Trophoblast cell (in vitro differentiated cells and primary cell): ENCODE measurements at regions not wholly inside any gene's neighbourhood (a gene's known extent, or its start where the extent isn't known, plus 50 kb on each side); places are given as distances from the start of the nearest gene placed in this dataset.

Source experiments
- DNase-seq, 2 donors: peaks; one replicate each; pipeline ENCODE4 v3.0.0-alpha.2; 2016
- H2AFZ ChIP-seq: 2 replicates; pipeline ENCODE4 v1.6.1; 2013; ENCODE audit warnings: low read length, moderate library complexity, mild to moderate bottlenecking; ENCODE audit not compliant: insufficient read depth, poor library complexity
- H2AK5ac ChIP-seq: 2 replicates; pipeline ENCODE4 v1.6.1; 2013; ENCODE audit warnings: mild to moderate bottlenecking, low read length
- H2BK120ac ChIP-seq: 2 replicates; pipeline ENCODE4 v1.6.1; 2013; ENCODE audit warnings: low read length, mild to moderate bottlenecking, moderate library complexity; ENCODE audit not compliant: insufficient read depth, poor library complexity
- H2BK12ac ChIP-seq: 2 replicates; pipeline ENCODE4 v1.6.1; 2013; ENCODE audit warnings: mild to moderate bottlenecking, low read length, moderate library complexity
- H2BK5ac ChIP-seq: 2 replicates; pipeline ENCODE4 v1.6.1; 2013; ENCODE audit warnings: low read length, low read depth, moderate library complexity, mild to moderate bottlenecking; ENCODE audit not compliant: poor library complexity
- H3K14ac ChIP-seq: 2 replicates; pipeline ENCODE4 v1.6.1; 2013; ENCODE audit warnings: mild to moderate bottlenecking, low read length
- H3K18ac ChIP-seq: 2 replicates; pipeline ENCODE4 v1.6.1; 2013; ENCODE audit warnings: mild to moderate bottlenecking, low read length
- H3K23ac ChIP-seq: 2 replicates; pipeline ENCODE4 v1.6.1; 2013; ENCODE audit warnings: low read length
- H3K27ac ChIP-seq: 2 replicates; pipeline ENCODE4 v1.5.1; 2013; ENCODE audit warnings: low read depth, mild to moderate bottlenecking, inconsistent platforms, low read length, moderate library complexity
- H3K27me3 ChIP-seq: 2 replicates; pipeline ENCODE4 v1.6.1; 2013; ENCODE audit warnings: inconsistent platforms, mild to moderate bottlenecking, low read length, moderate library complexity; ENCODE audit not compliant: insufficient read depth
- H3K36me3 ChIP-seq, 2 experiments: 1 replicate in 1 of 2; 2 replicates in 1 of 2; pipeline ENCODE4 v1.6.1; 2013; ENCODE audit warnings: low read length in 2 of 2, mild to moderate bottlenecking in 2 of 2, moderate library complexity in 1 of 2; ENCODE audit not compliant: insufficient read depth in 2 of 2, control insufficient read depth in 1 of 2
- H3K4ac ChIP-seq: 2 replicates; pipeline ENCODE4 v1.6.1; 2013; ENCODE audit warnings: low read depth, mild to moderate bottlenecking, low read length, moderate library complexity
- H3K4me1 ChIP-seq, 2 experiments: 1 replicate in 1 of 2; 2 replicates in 1 of 2; pipeline ENCODE4 v1.6.1; 2013; ENCODE audit warnings: low read length in 2 of 2, mild to moderate bottlenecking in 2 of 2, moderate library complexity in 1 of 2; ENCODE audit not compliant: insufficient read depth in 2 of 2, control insufficient read depth in 1 of 2
- H3K4me2 ChIP-seq: 2 replicates; pipeline ENCODE4 v1.6.1; 2013; ENCODE audit warnings: inconsistent platforms, mild to moderate bottlenecking, low read length, moderate library complexity
- H3K4me3 ChIP-seq: 2 replicates; pipeline ENCODE4 v1.5.1; 2013; ENCODE audit warnings: mild to moderate bottlenecking, low read depth, low read length, inconsistent platforms
- H3K79me1 ChIP-seq: one replicate; pipeline ENCODE4 v1.6.1; 2013; ENCODE audit warnings: low read length
- H3K79me2 ChIP-seq: 2 replicates; pipeline ENCODE4 v1.6.1; 2013; ENCODE audit warnings: low read length, mild to moderate bottlenecking; ENCODE audit not compliant: control insufficient read depth, insufficient read depth, poor library complexity
- H3K9ac ChIP-seq: 2 replicates; pipeline ENCODE4 v1.6.1; 2013; ENCODE audit warnings: mild to moderate bottlenecking, low read length
- H3K9me3 ChIP-seq: 2 replicates; pipeline ENCODE4 v1.6.1; 2013; ENCODE audit warnings: low read depth, mild to moderate bottlenecking, control low read depth, inconsistent platforms, low read length; ENCODE audit not compliant: insufficient read depth
- H4K12ac ChIP-seq: 2 replicates; pipeline ENCODE4 v1.6.1; 2013; ENCODE audit warnings: low read depth, mild to moderate bottlenecking, low read length, moderate library complexity
- H4K8ac ChIP-seq: 2 replicates; pipeline ENCODE4 v1.6.1; 2013; ENCODE audit warnings: low read depth, mild to moderate bottlenecking, low read length, moderate library complexity
- H4K91ac ChIP-seq: one replicate; pipeline ENCODE4 v1.6.1; 2013; ENCODE audit warnings: low read depth, mild to moderate bottlenecking, low read length, moderate library complexity
- WGBS: extraction: QIAGEN DNeasy Blood & Tissue Kit; methylation state at CpG from one replicate; pipeline ENCODE4 v1.1.7; 2013; ENCODE audit warnings: missing lambda C conversion rate; ENCODE audit not compliant: insufficient read length, insufficient coverage; ENCODE audit errors: extremely low coverage; 5-methylcytosine and 5-hydroxymethylcytosine counted together

DNA sequence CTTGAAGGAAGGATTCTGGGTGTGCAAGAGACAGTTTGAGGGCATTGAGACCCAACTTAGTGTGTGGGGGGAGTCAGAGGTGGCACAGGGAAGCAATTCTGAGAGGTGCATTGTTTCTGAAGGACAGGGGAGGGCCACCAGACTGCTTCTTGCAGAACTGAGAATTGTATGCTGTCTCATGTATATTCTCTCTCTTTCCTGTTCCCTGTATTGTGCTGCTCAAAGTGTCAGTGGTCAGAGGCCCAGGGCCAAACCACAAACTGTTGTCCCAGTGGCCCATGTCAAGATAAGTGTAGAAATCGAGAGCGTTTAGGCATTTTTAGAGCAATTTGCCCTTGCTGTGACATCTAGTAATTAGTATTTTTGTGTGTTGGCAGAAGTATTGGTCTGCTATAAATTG is 567.1 kb downstream of the EDEM1 start:
- Histone ChIP-seq H2BK120ac (no peak overlapping the region), H2BK12ac (no peak overlapping the region)

DNA sequence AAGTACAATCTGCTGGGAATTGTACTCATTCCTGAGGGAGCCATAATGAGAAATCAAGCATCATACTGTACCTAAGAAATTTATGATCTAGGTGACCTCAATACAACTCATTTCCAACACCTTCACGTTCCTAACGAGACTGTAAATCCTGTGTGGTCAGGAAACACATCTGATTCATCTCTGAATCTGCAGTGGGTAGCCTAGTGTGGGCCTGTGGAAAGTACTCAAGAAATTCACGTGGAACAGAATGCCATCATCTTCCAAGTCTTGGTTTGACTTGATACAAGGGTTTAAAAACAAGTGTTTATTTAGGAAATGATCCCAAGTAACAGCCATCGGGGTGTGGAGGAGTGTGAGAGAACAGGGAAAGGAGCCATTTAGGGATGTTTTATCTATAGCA is 568.9 kb downstream of the EDEM1 start:
- H3K79me2 ChIP-seq = no peaks in the 10 kb centered on the region
- no peak overlapping the region for H3K18ac ChIP-seq
- no peaks in the 10 kb centered on the region for H3K27me3 ChIP-seq
- no peaks in the 10 kb centered on the region for H3K79me1 ChIP-seq
- no peaks in the 10 kb centered on the region for H3K36me3 ChIP-seq
- H2BK12ac ChIP-seq = no peak overlapping the region
- no peak overlapping the region for H3K14ac ChIP-seq
- H4K12ac ChIP-seq = no peak overlapping the region
- WGBS = no CpG with 5 or more reads among the region's 4 CpGs
- DNase-seq = no peak
- H4K91ac ChIP-seq = no peak overlapping the region
- no peak overlapping the region for H3K4me3 ChIP-seq
- no peak overlapping the region for H2AFZ ChIP-seq
- no peak overlapping the region for H2BK120ac ChIP-seq
- peaks cover 0 to 3% of the 10 kb centered on the region in 2 experiments for H3K4me1 ChIP-seq
- no peak overlapping the region for H4K8ac ChIP-seq
- H3K27ac ChIP-seq = no peak overlapping the region
- H3K4me2 ChIP-seq = no peak overlapping the region
- H3K23ac ChIP-seq = no peak overlapping the region
- H2AK5ac ChIP-seq = no peak overlapping the region
- no peak overlapping the region for H3K4ac ChIP-seq
- H2BK5ac ChIP-seq = no peak overlapping the region
- no peak overlapping the region for H3K9ac ChIP-seq
- no peaks in the 10 kb centered on the region for H3K9me3 ChIP-seq

More for the DNA sequence above, 567.1 kb downstream of the EDEM1 start:
- no peak overlapping the region for H3K4me3 ChIP-seq
- H3K23ac ChIP-seq = no peak overlapping the region
- DNase-seq = no peak
- no peaks in the 10 kb centered on the region for H3K9me3 ChIP-seq
- H4K12ac ChIP-seq = no peak overlapping the region
- H3K4ac ChIP-seq = no peak overlapping the region
- peaks cover 0 to 3% of the 10 kb centered on the region in 2 experiments for H3K4me1 ChIP-seq
- H2AK5ac ChIP-seq = no peak overlapping the region
- H3K18ac ChIP-seq = no peak overlapping the region
- H3K4me2 ChIP-seq = no peak overlapping the region
- WGBS = no CpG with 5 or more reads among the region's 2 CpGs
- H2BK5ac ChIP-seq = no peak overlapping the region
- no peak overlapping the region for H3K27ac ChIP-seq
- H3K9ac ChIP-seq = no peak overlapping the region
- no peaks in the 10 kb centered on the region for H3K79me1 ChIP-seq
- no peak overlapping the region for H3K14ac ChIP-seq
- H4K91ac ChIP-seq = no peak overlapping the region
- no peak overlapping the region for H4K8ac ChIP-seq
- H3K36me3 ChIP-seq = no peaks in the 10 kb centered on the region
- no peak overlapping the region for H2AFZ ChIP-seq
- no peaks in the 10 kb centered on the region for H3K27me3 ChIP-seq
- H3K79me2 ChIP-seq = no peaks in the 10 kb centered on the region

DNA sequence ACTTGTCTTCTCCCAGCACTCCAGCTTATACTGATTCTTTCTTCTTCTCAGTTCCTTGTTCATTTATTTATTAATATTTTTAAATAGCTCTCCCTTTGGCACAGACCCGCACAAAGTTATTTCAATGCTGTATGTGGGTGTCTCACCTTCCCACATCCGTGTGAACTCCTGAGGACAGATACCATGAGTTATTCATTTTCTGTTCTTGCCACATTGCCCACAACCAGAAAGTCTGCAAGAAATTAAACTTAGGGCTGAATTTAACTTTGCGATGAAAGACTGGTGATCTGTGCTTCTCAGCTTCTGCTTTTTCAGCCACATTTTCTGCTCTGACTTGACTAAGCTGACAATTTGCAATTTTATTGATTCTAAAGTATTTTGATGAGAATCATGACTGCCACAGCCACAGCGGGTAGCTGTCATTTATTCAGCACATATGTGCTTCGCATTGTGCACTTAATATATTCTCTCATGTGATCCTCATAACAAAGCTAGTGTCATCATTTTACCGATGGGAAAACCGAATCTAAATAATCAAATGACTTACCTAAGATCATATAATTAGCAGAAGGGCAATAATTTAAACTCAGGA is 569.8 kb downstream of the EDEM1 start:
- Histone ChIP-seq H3K4me3 (no peak overlapping the region), H2BK12ac (no peak overlapping the region), H3K9me3 (no peaks in the 10 kb centered on the region), H2BK120ac (no peak overlapping the region), H2BK5ac (no peak overlapping the region), H4K12ac (no peak overlapping the region), H3K18ac (no peak overlapping the region), H3K27ac (no peak overlapping the region), H3K9ac (no peak overlapping the region), H3K4me1 (peaks cover 0 to 3% of the 10 kb centered on the region in 2 experiments), H4K8ac (no peak overlapping the region), H3K27me3 (no peaks in the 10 kb centered on the region), H3K4ac (no peak overlapping the region), H2AK5ac (no peak overlapping the region), H3K4me2 (no peak overlapping the region), H3K36me3 (no peaks in the 10 kb centered on the region), H3K79me1 (no peaks in the 10 kb centered on the region), H2AFZ (no peak overlapping the region), H4K91ac (no peak overlapping the region), H3K79me2 (no peaks in the 10 kb centered on the region), H3K14ac (no peak overlapping the region), H3K23ac (no peak overlapping the region)
- DNase-seq = peak in 1 of 2 donors; percentile 39
- no CpG with 5 or more reads among the region's 7 CpGs for WGBS

DNA sequence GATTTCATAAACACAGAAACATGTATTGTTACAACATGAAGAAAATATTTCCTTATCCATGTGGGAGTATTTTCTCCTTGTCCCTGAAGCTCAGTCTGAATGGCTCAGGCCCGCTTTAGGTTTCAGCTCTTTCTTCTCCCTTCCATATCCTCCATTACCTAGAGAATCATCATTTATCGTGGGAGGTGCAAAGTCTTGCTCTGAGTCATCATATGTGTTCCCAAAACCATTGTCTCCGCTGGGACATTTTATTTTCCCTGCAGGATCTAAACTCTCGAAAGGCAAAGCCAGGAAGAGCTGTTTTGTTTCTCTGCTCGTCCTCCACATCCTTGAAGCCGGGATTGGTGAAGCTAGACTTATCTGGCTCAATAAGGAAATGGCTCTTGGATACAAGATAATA is 571.2 kb downstream of the EDEM1 start:
- H3K79me2 ChIP-seq = no peaks in the 10 kb centered on the region
- no peaks in the 10 kb centered on the region for H3K27me3 ChIP-seq
- no peak overlapping the region for H3K18ac ChIP-seq
- no peak overlapping the region for H2BK12ac ChIP-seq
- H2AK5ac ChIP-seq = no peak overlapping the region
- WGBS = no CpG with 5 or more reads among the region's 6 CpGs
- H4K91ac ChIP-seq = no peak overlapping the region
- no peak overlapping the region for H2AFZ ChIP-seq
- no peaks in the 10 kb centered on the region for H3K36me3 ChIP-seq
- peaks cover 0 to 3% of the 10 kb centered on the region in 2 experiments for H3K4me1 ChIP-seq
- H3K4me3 ChIP-seq = no peak overlapping the region
- no peak overlapping the region for H4K8ac ChIP-seq
- H3K9me3 ChIP-seq = no peaks in the 10 kb centered on the region
- no peak overlapping the region for H4K12ac ChIP-seq
- H3K79me1 ChIP-seq = no peaks in the 10 kb centered on the region
- no peak overlapping the region for H3K9ac ChIP-seq
- no peak overlapping the region for H3K4ac ChIP-seq
- H2BK5ac ChIP-seq = no peak overlapping the region
- no peak overlapping the region for H3K4me2 ChIP-seq
- no peak overlapping the region for H3K14ac ChIP-seq
- DNase-seq = peak in 1 of 2 donors; percentile 47
- no peak overlapping the region for H2BK120ac ChIP-seq
- no peak overlapping the region for H3K23ac ChIP-seq
- H3K27ac ChIP-seq = no peak overlapping the region
